HL-60 (cell line): ENCODE measurements at regions not wholly inside any gene's neighbourhood (a gene's known extent, or its start where the extent isn't known, plus 50 kb on each side); places are given as distances from the start of the nearest gene placed in this dataset.

Experiments used
- CTCF ChIP-seq: IDR thresholded peaks from one replicate; pipeline ENCODE4 v1.5.1; 2011; ENCODE audit warnings: low read length, control low read depth, inconsistent platforms; ENCODE audit not compliant: insufficient read depth
- REST ChIP-seq: IDR thresholded peaks from 2 replicates; pipeline ENCODE4 v1.6.1; 2012; ENCODE audit warnings: low read depth; ENCODE audit not compliant: insufficient replicate concordance
- SPI1 ChIP-seq: IDR thresholded peaks from 2 replicates; pipeline ENCODE4 v1.6.1; 2012; ENCODE audit warnings: low read depth, mild to moderate bottlenecking, borderline replicate concordance

GRCh38 chr1:118254491-118255425, 69.7 kb upstream of the SPAG17 start:
- TF ChIP-seq CTCF = no peak
- TF ChIP-seq REST = no peak
- TF ChIP-seq SPI1 = no peak
